ENCODE measurements at regions not wholly inside any gene's neighbourhood (a gene's known extent, or its start where the extent isn't known, plus 50 kb on each side); places are given as distances from the start of the nearest gene placed in this dataset.
"Not testable (repeated sequence)": the region's sequence is repeated elsewhere in the genome, so short reads cannot be mapped to it uniquely, and the experiment has no call there.

DNA sequence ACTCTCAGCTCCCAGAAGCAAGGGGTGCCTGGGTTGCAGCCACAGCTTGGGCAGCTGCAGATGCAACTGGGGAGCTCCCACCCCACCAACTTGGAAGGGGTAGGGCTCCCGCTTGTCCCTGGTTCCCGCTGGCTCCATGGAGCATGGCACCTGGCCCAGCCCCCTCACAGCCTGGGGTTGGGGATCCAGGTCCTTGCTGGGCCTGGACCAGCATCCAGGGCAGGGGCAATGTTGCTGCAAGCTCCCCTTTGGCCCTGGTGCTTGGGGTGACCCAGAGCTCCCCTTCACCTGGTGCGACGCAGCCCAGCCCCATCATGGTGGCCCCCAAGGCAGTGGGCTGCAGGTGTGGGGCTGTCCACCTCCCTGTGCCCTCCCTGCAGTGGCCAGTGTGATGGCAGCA is 99.6 kb upstream of the FRMD4B start:
- Mint-ChIP-seq H3K9me3 (no peaks in the 10 kb centered on the region), H3K27me3 (peaks cover 3% of the 10 kb centered on the region), H3K27ac (no peak overlapping the region), H3K4me1 (no peaks in the 10 kb centered on the region), H3K4me3 (no peak overlapping the region), H3K36me3 (no peaks in the 10 kb centered on the region)
- ATAC-seq (ENCODE audit: low read depth) (no peak), DNase-seq (ENCODE audit: low spot score in 2 of 2) (no peak)

DNA sequence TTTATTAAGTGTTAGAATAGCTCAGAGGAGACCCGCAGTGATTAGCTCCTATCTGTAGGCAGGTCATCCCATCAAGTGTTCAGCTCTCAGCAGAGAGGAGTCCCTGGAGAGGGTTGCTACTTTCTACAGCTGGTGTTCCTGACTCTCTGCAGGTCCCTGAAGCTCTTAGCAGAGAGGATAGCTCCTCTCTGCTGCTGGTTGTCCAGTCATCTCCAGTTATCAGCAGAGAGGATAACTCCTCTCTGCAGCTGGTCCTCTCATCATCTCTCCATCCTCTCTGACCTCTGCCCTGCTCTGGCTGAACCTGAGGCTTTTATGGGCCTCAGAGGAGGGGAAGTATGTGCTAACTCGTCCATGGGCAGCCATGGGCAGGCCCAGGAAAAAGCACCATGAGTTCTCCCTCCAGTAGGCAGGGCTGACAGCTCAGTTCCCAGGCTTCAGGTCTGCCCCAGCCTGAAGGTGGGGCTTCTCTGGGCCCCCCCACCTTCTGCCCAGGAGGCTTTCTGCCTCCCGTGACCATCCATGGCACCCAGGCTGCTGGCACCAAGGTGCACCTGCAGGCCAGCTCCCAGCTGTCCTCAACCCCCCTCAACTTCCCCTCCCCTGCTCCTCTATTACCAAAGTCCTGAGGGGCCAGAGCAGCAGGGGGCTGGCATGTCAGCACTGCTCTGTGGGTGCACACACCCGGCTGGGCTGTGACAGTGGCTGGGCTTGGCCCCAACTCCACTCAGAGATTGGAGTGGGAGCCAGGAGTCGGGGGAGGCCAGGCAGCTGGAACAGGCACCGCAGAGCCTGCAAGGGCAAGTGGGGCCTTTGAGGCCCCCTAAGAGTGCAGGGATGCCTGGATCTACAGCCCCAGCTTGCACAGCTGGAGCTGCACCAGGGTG is 98.9 kb upstream of the FRMD4B start:
- H3K27me3 Mint-ChIP-seq: peaks cover 3% of the 10 kb centered on the region
- no peaks in the 10 kb centered on the region for H3K9me3 Mint-ChIP-seq
- no peak for ATAC-seq (ENCODE audit: low read depth)
- no peak for DNase-seq (ENCODE audit: low spot score in 2 of 2)
- no peaks in the 10 kb centered on the region for H3K36me3 Mint-ChIP-seq
- no peak overlapping the region for H3K4me3 Mint-ChIP-seq
- H3K27ac Mint-ChIP-seq: no peak overlapping the region
- H3K4me1 Mint-ChIP-seq: no peaks in the 10 kb centered on the region

GRCh38 chr3:69483449-69483848 is 97.6 kb upstream of the FRMD4B start:
- H3K27ac Mint-ChIP-seq: no peak overlapping the region
- peaks cover 3% of the 10 kb centered on the region for H3K27me3 Mint-ChIP-seq
- no peaks in the 10 kb centered on the region for H3K36me3 Mint-ChIP-seq
- ATAC-seq (ENCODE audit: low read depth) (no peak), DNase-seq (ENCODE audit: low spot score in 2 of 2) (no peak)
- H3K9me3 Mint-ChIP-seq: no peaks in the 10 kb centered on the region
- H3K4me1 Mint-ChIP-seq: no peaks in the 10 kb centered on the region
- no peak overlapping the region for H3K4me3 Mint-ChIP-seq

DNA sequence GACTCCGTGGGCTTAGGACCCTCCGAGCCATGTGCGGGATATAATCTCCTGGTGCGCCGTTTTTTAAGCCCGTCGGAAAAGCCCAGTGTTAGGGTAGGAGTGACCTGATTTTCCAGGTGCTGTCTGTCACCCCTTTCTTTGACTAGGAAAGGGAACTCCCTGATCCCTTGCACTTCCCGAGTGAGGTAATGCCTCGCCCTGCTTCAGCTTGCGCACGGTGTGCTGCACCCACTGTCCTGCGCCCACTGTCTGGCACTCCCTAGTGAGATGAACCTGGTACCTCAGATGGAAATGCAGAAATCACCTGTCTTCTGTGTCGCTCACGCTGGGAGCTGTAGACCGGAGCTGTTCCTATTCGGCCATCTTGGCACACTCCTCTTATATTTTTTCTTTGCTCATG is 95.1 kb upstream of the FRMD4B start:
- H3K27me3 Mint-ChIP-seq; H3K27ac Mint-ChIP-seq; H3K9me3 Mint-ChIP-seq; H3K36me3 Mint-ChIP-seq; H3K4me1 Mint-ChIP-seq; ATAC-seq (ENCODE audit: low read depth); H3K4me3 Mint-ChIP-seq; DNase-seq (ENCODE audit: low spot score in 2 of 2): not testable (repeated sequence)

GRCh38 chr3:69474186-69474585 is 88.3 kb upstream of the FRMD4B start:
- no peaks in the 10 kb centered on the region for H3K36me3 Mint-ChIP-seq
- peaks cover 1% of the 10 kb centered on the region for H3K27me3 Mint-ChIP-seq

GRCh38 chr3:69472093-69472492 is 86.2 kb upstream of the FRMD4B start:
- H3K36me3 Mint-ChIP-seq: no peaks in the 10 kb centered on the region
- DNase-seq (ENCODE audit: low spot score in 2 of 2) (no peak), ATAC-seq (ENCODE audit: low read depth) (no peak)
- peaks cover 1% of the 10 kb centered on the region for H3K27me3 Mint-ChIP-seq
- no peak overlapping the region for H3K27ac Mint-ChIP-seq
- no peaks in the 10 kb centered on the region for H3K4me1 Mint-ChIP-seq
- H3K9me3 Mint-ChIP-seq: peaks cover 3% of the 10 kb centered on the region
- H3K4me3 Mint-ChIP-seq: no peak overlapping the region

More at GRCh38 chr3:69474186-69474585, 88.3 kb upstream of the FRMD4B start:
- no peaks in the 10 kb centered on the region for H3K4me1 Mint-ChIP-seq
- ATAC-seq (ENCODE audit: low read depth): no peak
- H3K9me3 Mint-ChIP-seq: peaks cover 3% of the 10 kb centered on the region
- no peak overlapping the region for H3K27ac Mint-ChIP-seq
- DNase-seq (ENCODE audit: low spot score in 2 of 2): no peak
- H3K4me3 Mint-ChIP-seq: no peak overlapping the region

DNA sequence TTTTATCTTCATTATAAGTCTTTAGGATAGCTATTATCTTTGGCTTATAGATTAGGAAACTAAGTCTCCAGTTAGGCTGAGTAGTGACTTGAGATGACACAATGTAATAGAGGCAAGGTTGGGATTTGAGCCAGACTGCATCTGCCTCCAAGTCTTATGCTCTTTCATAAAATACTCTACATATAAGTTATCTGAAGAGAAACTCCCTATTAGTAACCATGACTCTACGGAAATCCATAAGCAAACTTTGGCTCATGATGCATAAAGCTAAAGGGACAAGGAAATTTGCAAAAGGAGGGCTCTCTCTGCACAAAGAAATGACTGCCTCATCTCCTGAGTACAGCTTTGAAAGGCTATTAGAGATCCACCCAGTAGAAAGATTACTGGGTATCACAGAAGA is 77.6 kb upstream of the FRMD4B start:
- ATAC-seq (ENCODE audit: low read depth): no peak
- no peak overlapping the region for H3K4me3 Mint-ChIP-seq

DNA sequence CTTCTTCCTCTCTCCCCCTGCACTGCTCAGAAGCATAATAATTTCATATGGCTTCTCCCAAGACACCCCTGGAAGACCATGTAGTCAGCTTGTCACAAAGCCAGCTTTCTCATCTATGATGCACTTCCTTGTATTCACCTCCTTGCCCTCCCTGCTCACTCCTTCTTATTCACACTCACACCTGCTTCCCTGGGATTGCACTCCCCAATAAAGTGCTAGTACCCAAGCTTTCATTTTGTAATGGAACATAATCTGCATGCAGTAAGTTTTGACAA is 76.9 kb upstream of the FRMD4B start:
- no peak for DNase-seq (ENCODE audit: low spot score in 2 of 2)
- Mint-ChIP-seq H3K36me3 (no peaks in the 10 kb centered on the region), H3K4me1 (no peaks in the 10 kb centered on the region), H3K27ac (no peak overlapping the region), H3K27me3 (peaks cover 2% of the 10 kb centered on the region), H3K9me3 (peaks cover 2% of the 10 kb centered on the region), H3K4me3 (no peak overlapping the region)
- ATAC-seq (ENCODE audit: low read depth): no peak

More for the DNA sequence above, 77.6 kb upstream of the FRMD4B start:
- H3K4me1 Mint-ChIP-seq: no peaks in the 10 kb centered on the region
- no peaks in the 10 kb centered on the region for H3K27me3 Mint-ChIP-seq
- H3K36me3 Mint-ChIP-seq: no peaks in the 10 kb centered on the region
- no peaks in the 10 kb centered on the region for H3K9me3 Mint-ChIP-seq
- DNase-seq (ENCODE audit: low spot score in 2 of 2): no peak
- H3K27ac Mint-ChIP-seq: no peak overlapping the region

GRCh38 chr3:69462022-69462825 is 76.3 kb upstream of the FRMD4B start:
- H3K27me3 Mint-ChIP-seq: peaks cover 2% of the 10 kb centered on the region
- H3K4me1 Mint-ChIP-seq: no peaks in the 10 kb centered on the region
- H3K36me3 Mint-ChIP-seq: no peaks in the 10 kb centered on the region
- no peak for ATAC-seq (ENCODE audit: low read depth)
- H3K27ac Mint-ChIP-seq: no peak overlapping the region
- DNase-seq (ENCODE audit: low spot score in 2 of 2): no peak
- H3K9me3 Mint-ChIP-seq: peaks cover 2% of the 10 kb centered on the region
- H3K4me3 Mint-ChIP-seq: no peak overlapping the region

GRCh38 chr3:69460034-69460433 is 74.1 kb upstream of the FRMD4B start:
- Mint-ChIP-seq H3K27me3 (peaks cover 2% of the 10 kb centered on the region), H3K9me3 (peaks cover 2% of the 10 kb centered on the region), H3K4me3 (no peak overlapping the region), H3K36me3 (no peaks in the 10 kb centered on the region), H3K27ac (no peak overlapping the region), H3K4me1 (no peaks in the 10 kb centered on the region)
- DNase-seq (ENCODE audit: low spot score in 2 of 2): no peak
- no peak for ATAC-seq (ENCODE audit: low read depth)

DNA sequence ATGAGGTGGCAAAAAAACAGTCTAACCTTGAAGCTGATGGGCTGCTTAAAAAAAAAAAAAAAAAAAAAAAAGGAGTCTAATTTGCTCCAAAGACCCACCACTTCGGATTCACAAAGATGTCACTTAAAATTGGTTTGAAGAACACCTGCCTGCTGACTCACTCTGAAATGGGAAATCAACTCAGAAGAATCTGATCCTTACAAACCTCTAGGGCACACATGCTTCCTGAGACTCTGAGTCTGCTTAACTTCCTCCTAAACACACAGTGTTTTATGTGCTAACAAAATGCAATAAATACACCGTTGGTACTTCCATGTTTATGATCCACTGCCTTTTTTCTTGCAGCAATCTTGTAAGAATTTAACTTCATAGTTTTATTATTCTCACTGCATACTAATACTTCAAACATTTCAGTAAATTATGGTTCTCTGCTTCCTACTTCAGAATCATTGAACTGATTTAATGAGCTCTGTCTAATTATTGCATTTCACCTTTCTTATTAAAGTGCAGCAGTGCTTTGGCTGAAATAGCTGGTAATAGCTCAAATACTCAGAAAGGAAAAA is 73.0 kb upstream of the FRMD4B start:
- no peak for ATAC-seq (ENCODE audit: low read depth)
- Mint-ChIP-seq H3K36me3 (no peaks in the 10 kb centered on the region), H3K9me3 (peaks cover 2% of the 10 kb centered on the region), H3K27ac (no peak overlapping the region), H3K4me1 (no peaks in the 10 kb centered on the region), H3K4me3 (no peak overlapping the region), H3K27me3 (peaks cover 2% of the 10 kb centered on the region)
- DNase-seq (ENCODE audit: low spot score in 2 of 2): no peak

DNA sequence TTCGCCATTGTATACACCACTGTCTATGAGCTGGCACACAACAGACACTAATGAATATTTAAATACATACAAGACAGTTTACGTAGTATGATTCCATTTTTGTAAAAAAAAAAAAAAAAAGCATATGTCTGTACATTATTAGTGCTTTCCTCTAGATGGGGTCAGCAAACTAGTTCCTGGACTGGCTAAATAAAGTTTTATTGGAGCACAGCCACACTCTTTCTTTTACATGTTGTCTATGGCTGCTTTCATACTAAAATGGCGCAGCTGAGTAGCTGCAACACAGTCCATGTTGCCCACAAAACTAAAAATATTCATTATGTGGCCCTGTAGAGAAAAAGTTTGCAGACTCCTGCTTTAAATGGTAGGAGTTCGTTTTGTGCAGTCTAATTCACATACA is 70.7 kb upstream of the FRMD4B start:
- no peak for DNase-seq (ENCODE audit: low spot score in 2 of 2)
- Mint-ChIP-seq H3K4me3 (no peak overlapping the region), H3K4me1 (no peaks in the 10 kb centered on the region), H3K9me3 (peaks cover 2% of the 10 kb centered on the region), H3K27ac (no peak overlapping the region), H3K36me3 (no peaks in the 10 kb centered on the region), H3K27me3 (peaks cover 2% of the 10 kb centered on the region)
- ATAC-seq (ENCODE audit: low read depth): no peak

- peaks cover 2% of the 10 kb centered on the region for H3K27me3 Mint-ChIP-seq
- no peak for ATAC-seq (ENCODE audit: low read depth)
- DNase-seq (ENCODE audit: low spot score in 2 of 2): no peak
Measured at GRCh38 chr3:69454204-69454787, 68.4 kb upstream of the FRMD4B start.

GRCh38 chr3:69452295-69452694 is 66.4 kb upstream of the FRMD4B start:
- no peaks in the 10 kb centered on the region for H3K9me3 Mint-ChIP-seq
- no peak for DNase-seq (ENCODE audit: low spot score in 2 of 2)

More at GRCh38 chr3:69454204-69454787, 68.4 kb upstream of the FRMD4B start:
- H3K4me3 Mint-ChIP-seq: no peak overlapping the region
- H3K27ac Mint-ChIP-seq: no peak overlapping the region
- no peaks in the 10 kb centered on the region for H3K4me1 Mint-ChIP-seq
- peaks cover 2% of the 10 kb centered on the region for H3K9me3 Mint-ChIP-seq
- H3K36me3 Mint-ChIP-seq: no peaks in the 10 kb centered on the region

More at GRCh38 chr3:69452295-69452694, 66.4 kb upstream of the FRMD4B start:
- ATAC-seq (ENCODE audit: low read depth): no peak
- no peak overlapping the region for H3K4me3 Mint-ChIP-seq
- H3K36me3 Mint-ChIP-seq: no peaks in the 10 kb centered on the region
- H3K4me1 Mint-ChIP-seq: no peaks in the 10 kb centered on the region
- H3K27me3 Mint-ChIP-seq: no peaks in the 10 kb centered on the region
- H3K27ac Mint-ChIP-seq: no peak overlapping the region
